GM21723 (cell line): ENCODE measurements at regions not wholly inside any gene's neighbourhood (a gene's known extent, or its start where the extent isn't known, plus 50 kb on each side); places are given as distances from the start of the nearest gene placed in this dataset.
"Not testable (repeated sequence)": the region's sequence is repeated elsewhere in the genome, so short reads cannot be mapped to it uniquely, and the experiment has no call there.

ENCODE experiments used
- ATAC-seq: cut with Tn5 transposase; IDR thresholded peaks from one replicate; pipeline ENCODE4 v1.9.1; 2021; ENCODE audit warnings: mild to moderate bottlenecking, moderate library complexity; ENCODE audit not compliant: unreplicated experiment

- ATAC-seq, result no peak
These were observed 155.6 kb upstream of the SEMA3C start for GRCh38 chr7:81074406-81074805.

DNA sequence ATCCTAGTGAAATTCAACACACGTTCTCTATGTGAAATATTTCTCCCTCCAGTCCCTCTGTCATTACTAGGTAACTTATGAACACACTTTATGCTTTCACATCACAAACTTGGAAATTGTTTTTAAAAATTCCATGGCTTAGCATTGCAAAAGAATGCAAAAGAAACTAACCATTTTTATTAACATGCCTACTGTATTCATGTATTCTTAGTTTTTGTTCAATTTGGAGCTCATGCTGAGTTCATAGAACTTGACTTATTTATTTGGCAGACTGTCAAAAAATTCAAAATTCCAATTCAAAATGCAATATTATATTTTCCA is 155.0 kb upstream of the SEMA3C start:
- no peak for ATAC-seq

DNA sequence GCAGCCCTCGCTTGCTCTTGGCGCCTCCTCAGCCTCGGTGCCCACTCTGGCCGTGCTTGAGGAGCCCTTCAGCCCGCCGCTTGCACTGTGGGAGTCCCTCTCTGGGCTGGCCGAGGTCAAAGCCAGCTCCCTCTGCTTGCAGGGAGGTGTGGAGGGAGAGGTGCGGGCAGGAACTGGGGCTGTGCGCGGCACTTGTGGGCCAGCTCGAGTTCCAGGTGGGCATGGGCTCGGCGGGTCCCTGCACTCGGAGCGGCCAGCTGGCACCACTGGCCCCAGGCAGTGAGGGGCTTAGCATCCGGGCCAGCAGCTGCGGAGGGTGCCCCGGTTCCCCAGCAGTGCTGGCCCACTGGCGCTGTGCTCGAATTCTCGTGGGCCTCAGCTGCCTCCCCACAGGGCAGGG is 152.1 kb upstream of the SEMA3C start:
- ATAC-seq, result no peak

GRCh38 chr7:81066797-81067196 is 147.9 kb upstream of the SEMA3C start:
- ATAC-seq, result no peak

DNA sequence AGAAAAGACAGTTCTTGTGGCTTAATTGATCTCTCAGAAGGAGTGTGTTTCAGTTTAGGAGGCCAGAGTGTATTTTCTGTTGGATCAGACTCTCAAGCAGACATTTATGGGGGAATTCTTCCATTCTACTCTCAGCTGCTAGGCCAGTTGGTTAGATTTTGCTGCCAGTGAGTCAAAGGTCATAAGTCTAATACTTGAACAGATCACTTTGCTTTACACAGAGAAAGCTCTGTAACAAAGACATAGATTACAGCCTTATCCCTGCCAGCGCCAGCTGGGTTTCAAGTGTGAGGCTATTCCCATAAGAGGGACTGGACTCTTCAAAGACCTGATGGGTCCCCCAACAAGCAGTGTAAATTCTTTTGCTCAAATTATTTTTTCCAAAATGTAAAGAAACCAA is 145.6 kb upstream of the SEMA3C start:
- no peak for ATAC-seq

GRCh38 chr7:81062755-81063154 is 143.9 kb upstream of the SEMA3C start:
- no peak for ATAC-seq

- not testable (repeated sequence) for ATAC-seq
These were observed 138.6 kb upstream of the SEMA3C start for GRCh38 chr7:81057469-81057868.

DNA sequence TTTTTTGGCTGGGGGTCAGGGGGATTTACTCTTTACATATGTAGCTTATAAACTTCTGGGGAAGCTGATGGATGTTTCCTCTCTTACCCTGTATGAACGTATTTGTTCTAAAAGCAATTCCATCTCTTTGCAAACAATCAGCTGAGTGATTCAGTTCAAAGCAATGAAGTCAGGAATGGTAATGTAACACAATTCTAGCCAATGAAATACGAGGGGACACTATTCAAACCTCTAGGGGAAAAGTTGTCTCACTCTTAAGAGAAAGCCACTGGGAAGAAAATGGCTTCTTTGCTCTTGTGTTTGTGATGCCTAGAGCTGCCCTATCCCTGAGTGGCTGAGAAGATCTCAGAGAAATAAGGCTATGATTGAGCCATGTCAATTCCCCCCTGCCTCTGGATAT is 134.8 kb upstream of the SEMA3C start:
- no peak for ATAC-seq

DNA sequence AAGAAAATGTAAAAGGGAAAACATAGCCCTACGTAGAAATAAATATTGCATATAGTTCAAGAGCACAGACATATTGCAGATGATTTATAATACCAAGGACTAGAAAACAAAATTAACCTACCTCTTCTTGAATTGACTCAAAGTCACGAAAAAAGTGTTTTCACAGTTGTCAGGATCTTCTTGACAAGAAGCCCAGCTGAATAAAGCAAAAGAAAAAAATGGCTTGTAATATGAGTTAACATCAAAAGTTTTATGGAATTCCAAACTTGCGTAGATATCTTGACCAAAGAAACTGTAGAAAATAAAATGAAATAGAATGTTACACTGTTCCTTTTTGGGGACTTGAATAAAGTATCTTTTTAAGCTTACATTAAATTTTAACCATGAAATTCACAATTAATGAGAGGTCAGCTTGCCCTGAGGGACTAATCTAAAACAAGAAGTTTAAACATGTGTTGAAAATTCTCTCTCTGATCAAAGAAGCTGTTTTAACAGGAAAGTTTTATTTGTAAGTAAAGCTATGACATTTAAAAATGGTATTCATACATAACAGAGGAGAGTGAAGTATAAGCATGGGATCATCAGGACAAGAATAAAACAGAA is 133.1 kb upstream of the SEMA3C start:
- ATAC-seq, result no peak

GRCh38 chr7:81045491-81046030 is 126.7 kb upstream of the SEMA3C start:
- no peak for ATAC-seq

- not testable (repeated sequence) for ATAC-seq
These were observed 123.8 kb upstream of the SEMA3C start for GRCh38 chr7:81042646-81043045.

DNA sequence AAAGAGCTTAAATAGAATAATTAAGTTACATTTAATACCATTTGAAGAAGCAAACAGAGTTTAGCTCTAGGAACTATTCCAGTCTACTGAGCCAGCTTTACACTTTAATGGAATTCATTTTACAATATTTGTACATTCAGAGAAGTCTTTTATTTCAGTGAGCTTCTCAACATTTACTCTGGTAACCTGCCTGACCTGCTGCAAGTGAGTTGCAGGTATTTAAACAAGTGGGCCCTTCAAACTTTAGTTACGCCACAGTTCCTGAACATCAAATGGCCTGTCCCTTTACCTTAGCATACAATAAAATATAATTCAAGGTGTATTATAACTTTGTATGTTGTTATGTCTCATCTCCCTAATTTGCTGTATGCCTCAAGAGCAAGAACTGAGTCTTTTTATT is 121.6 kb upstream of the SEMA3C start:
- no peak for ATAC-seq

GRCh38 chr7:81036871-81037270 is 118.0 kb upstream of the SEMA3C start:
- ATAC-seq, result no peak

GRCh38 chr7:81036057-81036456 is 117.2 kb upstream of the SEMA3C start:
- no peak for ATAC-seq

DNA sequence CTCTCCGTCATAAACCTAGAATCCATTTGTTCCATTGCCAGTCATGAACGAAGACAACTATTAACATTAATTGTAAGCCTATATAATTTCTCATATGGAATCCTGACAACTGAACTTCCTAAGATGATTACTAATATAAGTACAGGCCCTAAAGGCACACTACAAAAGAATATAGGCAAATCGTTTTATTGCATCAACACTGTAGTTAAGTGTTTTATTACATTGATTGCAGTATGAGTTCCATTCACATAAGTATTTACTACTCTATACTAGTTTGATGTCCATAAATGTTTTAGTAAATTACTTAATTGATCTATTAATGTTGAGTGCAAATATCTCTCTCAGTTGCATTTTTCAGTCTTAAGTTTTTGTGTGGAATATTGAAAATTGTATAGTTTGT is 113.1 kb upstream of the SEMA3C start:
- ATAC-seq, result no peak

GRCh38 chr7:81031243-81031642 is 112.4 kb upstream of the SEMA3C start:
- ATAC-seq, result no peak

DNA sequence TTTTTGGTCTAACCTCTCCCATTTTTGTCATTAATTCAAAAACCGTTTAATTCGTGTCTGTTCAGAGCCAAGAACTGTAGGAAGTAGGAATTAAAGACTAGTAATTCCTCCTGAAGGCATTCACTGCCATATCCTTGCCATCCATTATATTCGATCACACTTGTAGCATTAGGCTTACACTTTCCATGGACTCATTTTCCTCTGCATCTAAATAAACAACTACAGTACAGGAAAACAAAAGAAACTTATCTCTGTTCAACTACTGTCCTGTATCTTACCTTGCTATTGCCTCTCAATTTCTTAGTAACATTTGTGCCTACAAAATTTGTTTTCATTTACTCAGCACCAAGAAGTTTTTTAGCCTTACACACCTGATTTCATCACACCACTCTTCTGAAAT is 111.6 kb upstream of the SEMA3C start:
- ATAC-seq, result no peak

GRCh38 chr7:81029511-81029910 is 110.7 kb upstream of the SEMA3C start:
- ATAC-seq, result no peak

DNA sequence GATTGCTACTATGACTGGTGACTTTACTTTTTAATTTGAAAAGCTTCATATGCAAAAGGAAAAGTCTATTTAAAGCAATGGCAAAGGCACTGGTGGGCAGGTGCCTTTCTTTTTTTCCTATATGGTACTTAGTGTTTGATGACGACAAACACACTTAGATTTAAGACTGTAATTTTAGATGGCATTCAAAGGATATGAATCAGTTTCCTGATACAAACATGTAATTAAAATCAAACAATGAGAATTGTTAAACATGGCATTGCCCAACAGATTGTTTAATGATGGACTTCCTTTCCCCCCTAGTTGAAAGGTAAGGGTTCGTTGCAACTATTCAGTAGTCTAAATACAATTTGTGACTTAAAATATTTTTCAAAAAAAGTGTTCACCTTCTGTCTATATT is 106.5 kb upstream of the SEMA3C start:
- ATAC-seq, result no peak

DNA sequence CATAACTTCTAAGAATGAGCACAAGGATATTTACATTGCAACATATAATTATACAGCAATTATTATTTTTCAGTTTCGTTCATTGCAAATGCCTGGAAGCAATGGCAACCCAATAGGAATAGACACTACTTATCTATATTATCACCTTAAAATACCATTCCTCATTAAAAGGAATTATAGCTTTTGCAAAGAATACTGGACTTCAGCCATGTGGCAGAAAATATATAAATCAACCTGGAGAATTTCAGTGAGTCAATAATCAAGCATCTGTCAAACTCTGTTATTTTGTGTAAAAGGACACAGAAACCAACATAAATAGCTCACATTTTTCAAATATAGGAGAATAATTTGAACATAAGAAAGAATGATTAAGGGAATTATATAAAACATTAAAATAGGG is 96.1 kb upstream of the SEMA3C start:
- ATAC-seq, result no peak

DNA sequence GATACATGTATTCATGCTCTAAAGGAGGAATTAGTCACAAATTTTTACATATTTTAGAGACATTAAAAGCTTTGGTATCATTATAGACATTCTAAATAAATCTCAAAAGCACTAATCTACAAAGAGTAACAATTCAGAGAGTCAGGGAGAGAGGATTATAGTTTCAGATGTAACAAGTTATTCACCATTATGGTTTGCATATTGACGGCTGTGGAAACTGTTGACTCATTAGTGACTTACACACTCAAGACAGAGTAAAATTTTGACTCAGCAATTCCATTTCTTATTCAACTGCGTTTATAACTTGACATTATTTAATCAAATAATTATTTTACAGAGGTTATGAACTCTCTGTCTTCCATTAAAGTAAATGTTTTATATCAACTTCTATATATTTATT is 95.4 kb upstream of the SEMA3C start:
- no peak for ATAC-seq

GRCh38 chr7:81013083-81013817 is 94.4 kb upstream of the SEMA3C start:
- no peak for ATAC-seq

DNA sequence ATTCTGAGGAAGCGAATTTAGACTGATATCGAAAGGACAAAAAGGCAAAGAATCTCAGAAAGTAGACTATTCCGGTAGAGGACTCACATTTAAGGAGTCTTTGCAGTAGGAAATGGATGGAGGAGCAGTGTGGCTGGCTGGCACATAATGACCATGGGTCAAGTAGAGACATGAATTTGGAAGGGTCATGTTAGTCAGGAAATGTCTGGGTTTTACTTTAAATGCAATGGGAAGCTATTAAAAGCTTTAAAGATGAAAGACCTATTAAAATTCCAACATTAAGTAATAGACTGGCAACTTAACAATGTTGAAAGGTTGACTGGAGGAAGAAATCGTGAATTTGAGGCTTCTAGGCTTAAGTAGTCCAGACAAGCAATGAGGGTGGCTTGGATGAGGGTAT is 90.0 kb upstream of the SEMA3C start:
- ATAC-seq, result no peak
